NCI-H1417 (cell line): ENCODE measurements at regions not wholly inside any gene's neighbourhood (a gene's known extent, or its start where the extent isn't known, plus 50 kb on each side); places are given as distances from the start of the nearest gene placed in this dataset.

Experiments used
- DNase-seq, 3 experiments: peaks; one replicate each; lab custom pipeline; 2025; lab: John Stamatoyannopoulos, UW

GRCh38 chr22:48660104-48660789 lies 1167.4 kb downstream of the BRD1 start:
- no peak for DNase-seq

DNA sequence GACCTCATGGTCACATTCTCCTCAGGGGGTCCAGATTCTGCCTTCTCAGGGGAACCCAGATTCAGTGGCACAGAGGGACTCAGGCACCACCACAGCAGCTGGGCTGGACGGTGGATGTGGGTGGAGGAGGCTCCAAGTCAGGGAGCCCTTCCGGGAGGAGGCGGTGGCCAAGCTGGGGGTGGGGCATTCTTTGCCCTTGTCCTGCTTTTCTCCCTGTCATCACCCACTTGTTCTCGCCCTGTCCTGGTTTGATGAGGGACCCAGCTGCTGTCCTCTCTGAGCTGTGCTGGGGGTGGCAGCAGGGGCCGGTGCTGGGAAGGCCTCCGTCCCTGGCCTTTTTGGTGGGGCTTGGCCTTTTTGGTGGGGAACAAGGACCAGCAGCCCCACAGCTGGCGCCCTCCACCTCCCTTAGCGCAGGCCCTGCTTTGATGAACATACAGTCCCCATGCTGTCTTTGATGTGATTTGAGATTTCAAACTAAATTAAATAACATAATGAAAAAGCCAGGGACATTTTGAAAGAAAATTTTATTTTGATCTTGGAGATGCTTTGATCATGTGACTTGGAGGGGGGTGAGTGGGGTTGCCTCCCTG lies 1168.2 kb downstream of the BRD1 start:
- DNase-seq: no peak

DNA sequence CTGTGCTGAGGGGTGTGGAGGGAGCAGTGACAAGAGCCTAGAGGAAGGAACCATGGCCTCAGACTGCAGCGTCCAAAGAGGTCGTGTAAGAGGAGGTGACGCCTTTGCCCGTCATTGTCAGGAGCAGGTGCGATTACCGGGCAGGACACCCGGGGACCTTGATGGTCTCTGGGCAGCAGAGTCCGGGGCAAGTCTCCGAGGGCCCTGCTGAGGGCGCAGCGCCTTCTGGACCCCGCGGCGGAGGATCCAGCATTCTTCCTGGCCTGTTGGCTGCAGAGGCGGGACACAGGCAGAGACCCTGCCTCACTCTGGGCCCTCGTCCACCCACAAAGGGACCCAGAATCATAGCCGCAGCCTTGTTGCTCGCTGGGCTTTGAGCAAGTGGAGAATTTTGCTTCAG lies 1168.8 kb downstream of the BRD1 start:
- DNase-seq: no peak

DNA sequence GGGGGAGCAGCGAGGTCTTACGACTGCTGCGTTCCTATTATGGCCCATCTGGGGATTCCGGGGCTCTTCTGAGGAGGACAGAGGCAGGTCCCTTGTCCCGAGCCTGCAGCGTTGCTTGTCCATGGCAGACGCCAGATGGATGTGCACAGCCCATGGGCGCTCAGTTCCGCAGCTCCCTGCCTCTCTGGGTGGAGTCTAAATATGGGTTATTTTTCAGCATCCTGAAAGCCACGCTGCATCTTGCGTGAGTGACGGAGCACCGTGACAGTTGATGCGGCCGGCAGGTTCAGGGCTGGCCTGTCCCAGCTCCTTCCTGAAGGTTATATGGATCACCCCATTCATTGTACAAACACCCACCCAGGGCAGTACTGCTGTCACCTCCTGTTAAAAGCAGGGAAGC lies 1169.4 kb downstream of the BRD1 start:
- no peak for DNase-seq

DNA sequence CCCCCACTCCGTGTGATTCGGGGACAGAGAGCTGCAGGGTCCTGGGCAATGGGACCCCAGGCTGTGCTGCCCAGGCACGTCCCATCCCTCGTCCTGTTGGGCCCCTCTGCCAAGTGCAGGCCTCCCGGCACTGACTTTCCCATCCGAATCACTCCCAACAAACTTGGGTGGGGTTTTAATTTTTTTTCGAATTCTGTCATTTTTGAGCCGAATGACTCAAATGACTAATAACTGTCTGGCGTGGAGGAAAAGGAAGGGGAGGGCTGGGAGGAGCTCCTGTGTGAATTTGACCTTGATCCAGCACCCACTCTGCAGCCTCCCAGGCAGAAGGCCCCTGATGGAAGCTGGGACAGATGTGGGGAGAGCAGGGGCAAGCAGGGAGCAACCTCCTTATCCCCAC lies 1173.2 kb downstream of the BRD1 start:
- DNase-seq: no peak

GRCh38 chr22:48653929-48654328 lies 1173.7 kb downstream of the BRD1 start:
- DNase-seq: no peak

DNA sequence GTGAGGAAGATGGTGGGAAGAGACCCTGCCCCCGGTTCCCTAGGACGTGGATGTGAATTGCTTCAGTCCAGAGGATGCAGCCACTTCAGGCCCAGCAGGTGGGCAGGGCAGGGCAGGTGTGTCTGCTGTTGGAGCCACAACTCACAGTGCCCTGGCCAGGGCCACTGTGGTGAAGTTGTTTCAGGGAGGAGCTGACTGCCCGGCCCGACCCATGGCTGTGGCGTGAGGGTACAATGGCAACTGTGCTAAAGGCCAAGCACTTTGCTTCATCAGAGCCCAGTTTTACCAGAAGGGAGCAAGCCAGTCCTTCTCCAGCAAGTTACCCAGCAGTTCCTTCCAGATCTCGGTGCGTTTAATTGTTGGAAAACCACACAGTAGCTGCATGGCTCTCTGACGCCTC lies 1174.4 kb downstream of the BRD1 start:
- DNase-seq: no peak

DNA sequence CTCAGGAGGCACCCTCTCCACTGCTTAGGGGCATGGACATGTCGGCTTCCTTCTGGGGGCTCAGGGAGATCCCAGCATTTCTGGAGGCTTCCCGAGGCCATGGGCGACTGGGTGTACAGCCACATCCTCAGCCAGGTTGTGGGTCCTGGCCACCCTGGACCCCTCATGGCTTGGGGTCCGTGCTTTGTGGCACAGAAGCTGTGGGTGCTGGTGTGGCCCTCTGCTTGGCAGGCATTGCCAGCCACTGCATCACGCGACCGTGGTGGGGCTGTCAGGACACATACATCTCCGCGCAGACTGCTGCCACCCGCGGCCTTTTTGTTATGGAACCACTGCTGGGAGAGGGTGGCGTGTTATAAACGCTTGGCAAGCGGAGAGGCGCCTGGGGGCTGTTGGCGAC lies 1174.9 kb downstream of the BRD1 start:
- no peak for DNase-seq

DNA sequence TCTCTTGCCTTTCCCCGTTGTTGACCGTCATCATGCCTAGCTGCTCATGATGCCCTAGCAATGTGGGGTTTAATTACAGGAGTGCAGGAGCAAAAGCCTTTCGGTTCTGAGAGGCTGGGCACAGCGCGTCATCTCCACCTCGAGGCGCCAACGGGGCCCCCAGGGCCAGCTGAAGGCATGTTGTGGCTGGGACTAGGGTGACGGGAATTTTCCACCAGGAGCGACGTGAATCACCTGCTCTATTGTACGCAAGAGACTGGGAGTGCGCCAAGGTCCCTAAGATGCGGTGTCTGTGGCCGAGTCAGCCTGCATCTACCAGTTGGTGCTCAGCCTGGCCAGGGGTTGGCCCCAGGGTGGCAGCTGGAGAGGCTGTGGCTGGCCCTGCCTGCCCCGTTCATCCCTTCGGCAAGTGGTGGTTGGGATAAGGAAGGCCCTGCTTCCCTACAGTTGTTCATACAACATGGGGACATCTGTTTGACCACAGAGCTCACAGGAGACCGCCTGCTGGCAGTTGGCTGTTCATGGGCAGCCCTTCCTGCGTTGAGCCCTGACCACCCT lies 1175.6 kb downstream of the BRD1 start:
- no peak for DNase-seq

GRCh38 chr22:48651036-48651890 lies 1176.4 kb downstream of the BRD1 start:
- no peak for DNase-seq

DNA sequence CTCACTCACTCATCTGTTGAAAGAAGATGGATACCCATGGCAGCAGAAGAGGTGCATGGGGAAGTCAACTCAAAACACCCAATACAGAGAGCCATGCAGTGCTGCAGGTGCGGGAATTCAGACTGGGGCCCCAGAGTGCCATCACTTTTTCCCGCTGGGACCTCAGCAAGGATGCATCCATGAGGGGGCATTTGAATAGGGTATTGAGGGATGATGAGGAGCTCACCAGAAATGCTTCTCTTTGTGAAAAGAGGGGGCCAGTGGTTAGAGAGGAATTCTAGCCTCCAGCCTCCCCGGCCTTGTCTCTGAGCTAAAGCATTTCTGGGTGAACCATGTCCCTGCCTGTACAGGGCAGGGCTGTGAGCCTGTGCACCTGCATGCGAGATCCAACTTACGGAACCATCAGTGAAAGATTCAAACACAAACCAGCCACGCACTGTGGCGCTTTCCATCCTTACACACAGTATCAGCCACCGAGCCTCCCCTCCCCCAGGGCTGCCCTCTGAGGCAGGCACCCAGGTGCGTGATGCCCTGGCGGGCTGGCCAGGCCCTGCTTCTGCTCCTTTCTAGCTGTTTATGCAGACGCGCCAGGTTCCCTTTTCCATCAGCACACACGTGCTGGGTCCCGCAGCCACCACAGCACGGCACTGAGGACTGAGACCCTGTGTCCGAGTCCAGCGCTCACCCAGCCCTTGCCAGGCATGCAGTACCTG lies 1177.2 kb downstream of the BRD1 start:
- DNase-seq: no peak

GRCh38 chr22:48649466-48649865 lies 1178.2 kb downstream of the BRD1 start:
- no peak for DNase-seq

GRCh38 chr22:48649031-48649430 lies 1178.6 kb downstream of the BRD1 start:
- DNase-seq: no peak

DNA sequence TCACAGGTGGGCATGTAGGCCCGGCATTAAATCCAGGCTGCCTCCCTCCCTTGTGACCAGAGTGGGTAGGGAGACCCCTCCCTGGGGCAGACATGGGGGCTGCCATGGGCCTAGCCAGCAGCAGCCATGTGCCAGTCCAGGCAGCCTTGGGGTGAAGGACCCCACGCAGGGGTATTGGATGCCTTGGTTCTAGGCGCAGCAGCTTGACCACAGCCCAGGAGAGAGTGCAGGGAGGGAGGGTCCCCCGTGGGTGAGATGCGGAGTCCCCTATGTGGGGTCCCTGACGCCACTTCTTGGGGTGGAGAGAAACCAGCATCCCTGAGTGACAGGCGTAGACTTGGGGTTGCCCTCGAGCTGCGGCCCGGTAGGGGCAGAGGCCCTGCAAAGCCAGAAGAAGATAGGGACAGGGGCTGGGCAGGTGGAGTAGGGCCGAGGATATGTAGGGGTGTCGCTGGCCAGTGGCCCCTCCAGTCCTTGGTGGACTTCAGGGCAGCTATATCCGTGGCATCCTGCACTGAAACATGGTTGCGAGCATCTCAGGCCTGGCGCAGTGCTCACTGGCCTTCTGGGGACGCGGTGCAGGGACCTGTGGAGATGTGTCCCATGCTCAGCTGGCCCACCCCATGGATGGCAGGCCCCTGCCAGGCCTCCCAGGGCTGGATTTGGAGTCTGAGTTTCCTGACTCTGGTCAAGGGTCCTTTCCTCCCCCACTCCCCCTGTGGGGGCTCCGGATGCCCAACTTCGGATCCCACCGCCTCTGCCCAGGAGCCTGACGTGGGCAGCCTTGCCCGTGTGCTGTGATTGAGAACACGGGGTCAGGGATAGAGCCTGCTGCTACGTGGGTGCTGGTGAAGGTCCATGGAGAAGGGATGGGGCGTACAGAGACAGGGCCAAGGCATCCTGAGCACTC lies 1179.8 kb downstream of the BRD1 start:
- DNase-seq: no peak

GRCh38 chr22:48647051-48647450 lies 1180.6 kb downstream of the BRD1 start:
- no peak for DNase-seq

DNA sequence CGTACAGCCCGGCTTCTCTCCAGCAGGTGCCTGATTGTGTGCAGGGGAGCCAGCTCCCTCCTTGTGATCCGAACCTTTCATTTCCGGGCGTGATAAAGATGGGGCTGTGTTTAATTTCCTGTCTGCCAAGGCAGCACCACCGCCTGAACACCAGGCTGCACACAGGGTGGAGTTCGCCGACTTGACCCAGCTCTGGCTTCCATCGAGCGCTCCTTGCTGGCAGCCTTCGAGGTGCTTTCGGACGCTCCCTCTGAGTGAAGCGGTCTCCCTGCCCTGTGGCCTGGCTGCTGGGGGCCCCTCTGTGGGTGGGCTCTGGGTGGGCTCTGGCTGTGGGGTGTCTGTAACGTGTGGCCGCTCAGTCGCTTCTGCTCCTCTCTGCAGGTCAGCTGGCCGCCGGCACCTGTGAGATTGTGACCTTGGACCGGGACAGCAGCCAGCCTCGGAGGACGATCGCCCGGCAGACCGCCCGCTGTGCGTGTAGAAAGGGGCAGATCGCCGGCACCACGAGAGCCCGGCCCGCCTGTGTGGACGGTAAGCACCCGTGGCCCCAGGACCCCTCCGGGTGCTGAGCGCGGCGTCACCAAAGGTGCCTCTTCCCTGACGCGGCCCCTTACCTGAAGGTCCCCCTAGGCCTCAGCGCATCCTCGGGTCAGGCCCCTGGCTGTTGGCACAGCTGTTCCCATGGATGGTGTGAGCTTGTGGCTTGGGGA lies 1181.3 kb downstream of the BRD1 start:
- no peak for DNase-seq

GRCh38 chr22:48645766-48646165 lies 1181.9 kb downstream of the BRD1 start:
- DNase-seq: no peak

- DNase-seq: no peak
Measured at GRCh38 chr22:48644997-48645396, 1182.7 kb downstream of the BRD1 start.

DNA sequence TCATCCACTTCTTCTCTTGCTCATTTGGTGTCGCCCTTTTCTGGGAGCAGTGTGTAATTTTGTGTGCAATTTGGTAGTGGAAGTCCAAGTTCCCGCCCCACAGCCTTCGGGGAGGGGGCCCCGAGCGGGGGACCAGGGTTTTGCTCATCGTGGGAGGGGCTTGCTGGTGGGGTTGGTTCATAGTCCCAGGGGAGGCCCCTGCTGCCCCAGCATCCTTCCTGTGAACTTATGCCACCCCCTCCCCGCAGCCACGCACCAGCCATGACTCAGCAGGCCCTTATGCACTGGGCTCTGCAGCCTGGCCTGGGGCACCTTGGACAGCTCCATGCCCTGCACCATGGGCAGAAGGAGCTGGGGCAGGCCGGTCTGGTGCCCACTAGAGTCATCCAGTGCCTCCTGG lies 1183.6 kb downstream of the BRD1 start:
- no peak for DNase-seq

DNA sequence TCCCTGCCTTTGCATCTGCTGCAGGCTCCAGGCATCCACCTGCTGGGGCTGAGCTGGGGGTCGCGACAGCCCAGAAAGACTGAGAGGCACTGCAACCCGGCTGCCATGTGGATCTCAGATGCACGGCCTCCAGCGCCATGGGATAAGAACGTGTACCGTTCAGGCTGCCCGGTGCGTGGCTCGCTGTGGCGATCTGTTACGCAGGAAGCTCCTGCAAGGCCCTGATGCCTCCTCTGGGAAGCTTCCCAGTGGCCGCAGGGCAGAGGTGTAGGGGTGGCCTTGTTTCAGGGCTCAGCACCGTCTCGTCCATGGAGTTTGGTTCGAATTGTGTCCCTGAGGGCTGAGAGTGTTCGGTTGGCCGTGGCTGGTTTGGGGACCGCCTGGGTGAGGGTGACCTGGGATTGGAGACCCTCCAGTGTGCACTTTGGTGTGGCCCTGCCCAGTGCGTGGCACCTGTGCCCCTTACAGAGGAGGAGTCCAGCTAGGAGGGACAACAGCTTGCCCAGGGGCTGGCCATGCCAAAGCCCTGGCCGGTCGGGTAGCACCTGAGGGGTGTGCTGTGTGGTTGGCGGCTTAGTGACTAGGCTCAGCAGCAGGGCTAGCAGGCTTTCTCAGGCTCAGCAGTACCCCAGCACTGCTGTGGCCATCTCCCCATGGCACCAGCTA lies 1184.5 kb downstream of the BRD1 start:
- DNase-seq: no peak
